Spleen (tissue), 11 donors: ENCODE measurements at regions not wholly inside any gene's neighbourhood (a gene's known extent, or its start where the extent isn't known, plus 50 kb on each side); places are given as distances from the start of the nearest gene placed in this dataset.

Experiments
- DNase-seq: peaks from one replicate; pipeline ENCODE4 v3.0.0-alpha.2; 2020
- H3K27ac ChIP-seq, 8 donors: fragments of 200-600 bp; sonication (generic) in 7 of 8; 1 replicate in 4 of 8; 2 replicates in 4 of 8; pipeline versions ENCODE4 v1.5.0 to v1.8.0; 2016 to 2021; ENCODE audit warnings: inconsistent platforms in 4 of 8, mild to moderate bottlenecking in 4 of 8, moderate library complexity in 1 of 8
- H3K27me3 ChIP-seq, 7 donors: fragments of 200-600 bp; sonication (generic) in 6 of 7; replicated peaks in 1 of 7; 1 replicate in 4 of 7; 2 replicates in 3 of 7; pipeline versions ENCODE4 v1.5.0 to v1.8.0; 2016 to 2021; ENCODE audit warnings: inconsistent platforms in 3 of 7, mild to moderate bottlenecking in 1 of 7
- H3K36me3 ChIP-seq, 6 donors: fragments of 200-600 bp; sonication (generic) in 5 of 6; 1 replicate in 4 of 6; 2 replicates in 2 of 6; pipeline versions ENCODE4 v1.5.0 to v1.8.0; 2016 to 2021; ENCODE audit warnings: inconsistent platforms in 2 of 6
- H3K4me1 ChIP-seq, 6 donors: fragments of 200-600 bp; sonication (generic) in 5 of 6; 1 replicate in 3 of 6; 2 replicates in 3 of 6; pipeline versions ENCODE4 v1.5.0 to v1.8.0; 2016 to 2021; ENCODE audit warnings: inconsistent platforms in 3 of 6
- H3K4me3 ChIP-seq, 8 donors: fragments of 200-600 bp; sonication (generic) in 7 of 8; 1 replicate in 4 of 8; 2 replicates in 4 of 8; pipeline versions ENCODE4 v1.5.0 to v1.8.0; 2016 to 2021; ENCODE audit warnings: inconsistent platforms in 4 of 8, mild to moderate bottlenecking in 4 of 8, moderate library complexity in 2 of 8
- H3K9me3 ChIP-seq, 8 donors: fragments of 200-600 bp; sonication (generic) in 7 of 8; 1 replicate in 4 of 8; 2 replicates in 4 of 8; pipeline versions ENCODE4 v1.5.0 to v1.8.0; 2016 to 2021; ENCODE audit warnings: inconsistent platforms in 4 of 8
- POLR2A ChIP-seq, 3 donors: fragments of 450-650 bp; IDR thresholded peaks; one replicate each; pipeline ENCODE4 v1.5.1; 2017; ENCODE audit warnings: antibody characterized with exemption in 3 of 3, mild to moderate bottlenecking in 1 of 3
- POLR2AphosphoS5 ChIP-seq, 3 donors: sonication (generic); formaldehyde crosslinking; IDR thresholded peaks; one replicate each; pipeline ENCODE4 v1.5.1; 2017; ENCODE audit warnings: antibody characterized with exemption in 3 of 3
- WGBS, 5 donors: extraction: QIAGEN DNeasy Blood & Tissue Kit in 3 of 5; methylation state at CpG; one replicate each; pipeline versions ENCODE4 v1.1.5 to v1.1.7; 2013 to 2018; 5-methylcytosine and 5-hydroxymethylcytosine counted together
- intact Hi-C: fragments of 100-400 bp; cut with DNase I; formaldehyde crosslinking; loops from one replicate; pipeline ENCODE4 v1.15.0; 2023; ENCODE audit warnings: low total_unique reads
- TF ChIP-seq, protein P1 (sequence below), 11 experiments: fragments of 200-600 bp in 7 of 11; fragments of 450-650 bp in 4 of 11; sonication (generic) in 4 of 11; IDR thresholded peaks in 8 of 11; conservative IDR thresholded peaks in 3 of 11; 1 replicate in 7 of 11; 2 replicates in 4 of 11; pipeline versions ENCODE4 v1.4.0 to v1.8.0; 2016 to 2021; ENCODE audit warnings: antibody characterized with exemption in 11 of 11, inconsistent platforms in 4 of 11, mild to moderate bottlenecking in 1 of 11
- donor health status: healthy with polysubstance abuse.
- donor health status: DM: no; HTN: no; CAD: no; lungs with moderate emphysema.
- donor health status: DM: no; HTN: no; CAD: no.
- donor health status: Bipolar disorder and iron deficiency.
- donor health status: healthy.
- donor health status: DM: no; HTN: no; CAD: no.
- donor health status: DM: yes; HTN: yes; CAD: no.

DNA sequence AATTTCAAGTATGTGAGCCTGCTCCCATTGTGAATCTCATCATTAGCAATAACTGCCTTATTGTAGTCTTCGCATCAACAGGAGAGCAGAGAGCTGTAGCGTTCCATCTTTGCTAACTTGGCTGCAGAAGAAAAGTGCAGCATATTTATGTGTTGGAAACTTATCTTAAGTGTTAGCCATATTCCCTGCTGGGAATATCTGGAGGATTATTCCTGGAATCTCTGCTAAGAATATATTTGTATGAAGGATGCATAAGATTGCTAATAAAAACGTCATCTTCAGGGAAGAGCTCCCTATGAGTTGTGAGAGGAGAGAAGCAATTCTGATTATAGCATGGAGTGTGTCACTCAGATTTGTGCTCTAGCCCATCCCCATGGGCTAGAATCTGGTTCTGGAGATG lies 115.1 kb upstream of the REG3G start:
- no peak for DNase-seq
- H3K36me3 ChIP-seq: no peaks in the 10 kb centered on the region
- no peaks in the 10 kb centered on the region for H3K27me3 ChIP-seq
- 64 to 91% (median 75%) methylated on average over 3 of the region's 3 CpGs for whole genome bisulfite sequencing, 5 donors
- no peaks in the 10 kb centered on the region for H3K9me3 ChIP-seq
- TF ChIP-seq, protein P1, sequence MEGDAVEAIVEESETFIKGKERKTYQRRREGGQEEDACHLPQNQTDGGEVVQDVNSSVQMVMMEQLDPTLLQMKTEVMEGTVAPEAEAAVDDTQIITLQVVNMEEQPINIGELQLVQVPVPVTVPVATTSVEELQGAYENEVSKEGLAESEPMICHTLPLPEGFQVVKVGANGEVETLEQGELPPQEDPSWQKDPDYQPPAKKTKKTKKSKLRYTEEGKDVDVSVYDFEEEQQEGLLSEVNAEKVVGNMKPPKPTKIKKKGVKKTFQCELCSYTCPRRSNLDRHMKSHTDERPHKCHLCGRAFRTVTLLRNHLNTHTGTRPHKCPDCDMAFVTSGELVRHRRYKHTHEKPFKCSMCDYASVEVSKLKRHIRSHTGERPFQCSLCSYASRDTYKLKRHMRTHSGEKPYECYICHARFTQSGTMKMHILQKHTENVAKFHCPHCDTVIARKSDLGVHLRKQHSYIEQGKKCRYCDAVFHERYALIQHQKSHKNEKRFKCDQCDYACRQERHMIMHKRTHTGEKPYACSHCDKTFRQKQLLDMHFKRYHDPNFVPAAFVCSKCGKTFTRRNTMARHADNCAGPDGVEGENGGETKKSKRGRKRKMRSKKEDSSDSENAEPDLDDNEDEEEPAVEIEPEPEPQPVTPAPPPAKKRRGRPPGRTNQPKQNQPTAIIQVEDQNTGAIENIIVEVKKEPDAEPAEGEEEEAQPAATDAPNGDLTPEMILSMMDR (IDR thresholded peaks at IDR 0.05 in 8 of 11, conservative IDR thresholded peaks at IDR 0.05 in 3 of 11): no peak
- TF ChIP-seq POLR2AphosphoS5 (IDR thresholded peaks at IDR 0.05): no peak
- TF ChIP-seq POLR2A (IDR thresholded peaks at IDR 0.05): no peak
- no peaks in the 10 kb centered on the region for H3K4me1 ChIP-seq
- intact Hi-C loops: no loop called here
- no peak overlapping the region for H3K4me3 ChIP-seq
- H3K27ac ChIP-seq: no peak overlapping the region

DNA sequence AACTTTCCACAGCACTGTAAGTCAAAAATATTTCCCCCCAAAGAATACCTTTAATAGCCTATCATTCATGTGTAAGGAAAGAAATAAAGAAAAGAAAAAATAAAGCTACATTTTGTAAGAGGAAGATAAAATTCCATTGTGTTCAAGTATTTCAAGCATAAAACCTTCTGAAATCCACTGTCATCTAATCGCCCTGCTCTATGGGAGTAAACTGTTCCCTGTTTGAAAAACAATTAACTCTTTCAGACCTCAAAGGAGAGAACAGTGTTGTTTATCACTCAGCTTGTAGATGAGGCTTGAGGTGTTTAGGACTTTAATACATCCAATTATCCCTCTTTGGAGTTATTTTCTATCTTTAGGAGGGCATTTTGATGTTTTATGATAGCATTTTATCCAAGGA lies 112.2 kb upstream of the REG3G start:
- no peak for TF ChIP-seq POLR2AphosphoS5 (IDR thresholded peaks at IDR 0.05)
- TF ChIP-seq, protein P1 (IDR thresholded peaks at IDR 0.05 in 8 of 11, conservative IDR thresholded peaks at IDR 0.05 in 3 of 11): no peak
- no peak for TF ChIP-seq POLR2A (IDR thresholded peaks at IDR 0.05)
- Histone ChIP-seq H3K36me3 (no peaks in the 10 kb centered on the region), H3K4me3 (no peak overlapping the region), H3K9me3 (no peaks in the 10 kb centered on the region), H3K4me1 (no peaks in the 10 kb centered on the region), H3K27ac (no peak overlapping the region), H3K27me3 (no peaks in the 10 kb centered on the region)
- intact Hi-C loops: no loop called here
- no peak for DNase-seq
- WGBS, 5 donors: 38 to 70% (median 56%) methylated on average over 1 of the region's 1 CpG

DNA sequence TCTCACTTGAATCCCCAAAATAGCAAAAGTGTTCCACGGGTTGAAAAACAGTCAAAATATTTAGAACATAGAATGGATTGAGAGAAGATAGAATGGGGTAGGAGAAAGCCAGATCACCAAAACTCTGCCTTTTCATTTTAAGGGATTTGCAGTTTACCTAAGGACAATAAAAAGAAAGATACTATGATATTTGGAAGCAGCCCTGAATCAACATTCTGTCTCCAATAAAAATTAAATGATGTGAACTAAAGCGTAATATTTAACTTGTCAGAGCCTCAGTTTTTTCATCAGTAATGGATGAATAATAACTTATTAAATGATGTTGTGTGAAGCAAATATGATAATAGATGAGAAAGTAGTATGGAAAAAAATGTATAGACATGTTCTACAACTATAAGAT lies 100.2 kb upstream of the REG3G start:
- Histone ChIP-seq H3K4me3 (no peak overlapping the region), H3K27ac (no peak overlapping the region), H3K4me1 (no peaks in the 10 kb centered on the region), H3K36me3 (no peaks in the 10 kb centered on the region), H3K9me3 (peaks cover 0 to 3% (median 0%) of the 10 kb centered on the region in 8 donors), H3K27me3 (no peaks in the 10 kb centered on the region)
- 60 to 75% (median 69%) methylated on average over 2 of the region's 2 CpGs for WGBS, 5 donors
- TF ChIP-seq, protein P1 (IDR thresholded peaks at IDR 0.05 in 8 of 11, conservative IDR thresholded peaks at IDR 0.05 in 3 of 11): no peak
- TF ChIP-seq POLR2A (IDR thresholded peaks at IDR 0.05) (no peak), POLR2AphosphoS5 (IDR thresholded peaks at IDR 0.05) (no peak)
- DNase-seq: no peak
- intact Hi-C loops: no loop called here

DNA sequence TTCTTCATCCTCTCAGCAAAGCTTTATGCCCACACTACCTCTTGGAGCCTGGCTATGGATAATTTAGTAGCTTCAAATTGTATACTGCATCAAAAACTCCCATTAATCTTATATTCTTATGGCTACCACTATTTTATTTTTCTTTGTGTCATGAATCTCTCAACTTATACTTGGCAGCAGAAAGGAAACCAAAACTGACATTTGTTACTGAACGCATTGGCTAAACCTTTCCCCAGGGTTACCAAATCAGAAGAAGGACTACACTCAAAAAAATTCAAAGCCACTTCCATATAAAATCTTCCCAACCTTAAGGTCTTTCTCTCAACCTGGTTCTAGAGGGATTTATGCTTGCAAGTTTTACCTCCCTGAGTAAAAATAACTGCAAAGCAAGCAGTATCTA lies 97.0 kb upstream of the REG3G start:
- H3K27ac ChIP-seq: no peak overlapping the region
- WGBS, 5 donors: 15 to 45% (median 23%) methylated on average over 1 of the region's 1 CpG
- no peaks in the 10 kb centered on the region for H3K36me3 ChIP-seq
- no peak for DNase-seq
- H3K4me3 ChIP-seq: no peak overlapping the region
- intact Hi-C loops: no loop called here
- H3K9me3 ChIP-seq: peaks cover 0 to 4% (median 0%) of the 10 kb centered on the region in 8 donors
- TF ChIP-seq POLR2AphosphoS5 (IDR thresholded peaks at IDR 0.05) (no peak), POLR2A (IDR thresholded peaks at IDR 0.05) (no peak)
- TF ChIP-seq, protein P1 (IDR thresholded peaks at IDR 0.05 in 8 of 11, conservative IDR thresholded peaks at IDR 0.05 in 3 of 11): no peak
- H3K4me1 ChIP-seq: no peaks in the 10 kb centered on the region
- no peaks in the 10 kb centered on the region for H3K27me3 ChIP-seq
